ENCODE measurements at regions not wholly inside any gene's neighbourhood (a gene's known extent, or its start where the extent isn't known, plus 50 kb on each side); places are given as distances from the start of the nearest gene placed in this dataset.

DNA sequence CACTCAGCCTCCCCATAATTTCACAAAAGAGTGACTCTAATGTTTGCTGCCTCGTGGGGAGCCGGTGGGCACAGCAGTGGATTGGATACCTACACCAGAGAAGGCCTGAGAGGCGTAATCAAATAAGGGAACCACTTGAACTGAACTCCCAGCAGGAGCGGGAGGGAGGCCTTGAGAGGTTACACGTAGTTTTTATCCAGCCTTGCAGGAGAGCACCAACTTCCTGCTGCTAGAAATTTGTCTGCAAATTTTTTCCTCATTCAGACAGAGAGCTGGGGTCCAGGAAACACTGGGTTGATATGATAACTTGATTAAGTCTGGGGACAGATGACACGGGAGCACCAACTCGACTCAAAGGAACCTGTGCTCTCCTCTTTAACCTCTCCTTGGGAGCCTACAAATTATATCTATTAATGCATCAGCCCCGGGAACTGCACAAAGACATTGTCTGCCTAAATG lies 69.8 kb downstream of the HES1 start:
- Histone ChIP-seq H3K27me3 (ENCODE audit: control insufficient read depth, insufficient read depth, low read length) (peaks cover 12% of the 10 kb centered on the region), H3K4me3 (ENCODE audit: insufficient read depth, low read depth, low read length) (no peak overlapping the region), H3K36me3 (replicated peaks; ENCODE audit: control insufficient read depth, insufficient read depth, low read length) (no peaks in the 10 kb centered on the region)
- peak; percentile 54 for DNase-seq

- H3K27me3 ChIP-seq (ENCODE audit: control insufficient read depth, insufficient read depth, low read length): peaks cover 12% of the 10 kb centered on the region
- DNase-seq: no peak
- H3K4me3 ChIP-seq (ENCODE audit: insufficient read depth, low read depth, low read length): no peak overlapping the region
- H3K36me3 ChIP-seq (replicated peaks; ENCODE audit: control insufficient read depth, insufficient read depth, low read length): no peaks in the 10 kb centered on the region
Observed at GRCh38 chr3:194206320-194206719, 70.4 kb downstream of the HES1 start.

DNA sequence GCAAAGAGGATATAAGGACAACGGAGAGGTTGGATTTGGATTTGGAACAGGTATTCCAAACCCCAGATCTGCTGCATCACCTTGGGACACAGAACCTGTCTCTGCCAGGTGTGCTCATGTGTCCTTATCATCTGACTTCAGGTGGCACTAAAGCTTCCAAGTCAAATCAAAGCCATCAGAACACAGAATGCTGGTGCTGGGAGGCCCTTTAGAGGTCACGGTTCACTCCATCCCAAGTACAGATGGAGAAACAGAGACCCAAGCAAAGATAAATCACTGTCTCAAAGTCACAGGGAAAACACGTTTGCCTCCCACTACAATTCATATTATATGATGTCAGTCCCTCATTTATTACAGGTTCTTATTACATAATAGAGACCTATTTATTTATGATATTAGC lies 72.8 kb downstream of the HES1 start:
- no peak for DNase-seq
- Histone ChIP-seq H3K4me3 (ENCODE audit: insufficient read depth, low read depth, low read length) (no peak overlapping the region), H3K27me3 (ENCODE audit: control insufficient read depth, insufficient read depth, low read length) (peaks cover 6% of the 10 kb centered on the region), H3K36me3 (replicated peaks; ENCODE audit: control insufficient read depth, insufficient read depth, low read length) (no peaks in the 10 kb centered on the region)

- H3K27me3 ChIP-seq (ENCODE audit: control insufficient read depth, insufficient read depth, low read length): no peaks in the 10 kb centered on the region
- H3K36me3 ChIP-seq (replicated peaks; ENCODE audit: control insufficient read depth, insufficient read depth, low read length): no peaks in the 10 kb centered on the region
- no peak overlapping the region for H3K4me3 ChIP-seq (ENCODE audit: insufficient read depth, low read depth, low read length)
- no peak for DNase-seq
Observed at GRCh38 chr3:194212161-194212844, 76.4 kb downstream of the HES1 start.

GRCh38 chr3:194212845-194213331 lies 76.9 kb downstream of the HES1 start:
- H3K4me3 ChIP-seq (ENCODE audit: insufficient read depth, low read depth, low read length): no peak overlapping the region

DNA sequence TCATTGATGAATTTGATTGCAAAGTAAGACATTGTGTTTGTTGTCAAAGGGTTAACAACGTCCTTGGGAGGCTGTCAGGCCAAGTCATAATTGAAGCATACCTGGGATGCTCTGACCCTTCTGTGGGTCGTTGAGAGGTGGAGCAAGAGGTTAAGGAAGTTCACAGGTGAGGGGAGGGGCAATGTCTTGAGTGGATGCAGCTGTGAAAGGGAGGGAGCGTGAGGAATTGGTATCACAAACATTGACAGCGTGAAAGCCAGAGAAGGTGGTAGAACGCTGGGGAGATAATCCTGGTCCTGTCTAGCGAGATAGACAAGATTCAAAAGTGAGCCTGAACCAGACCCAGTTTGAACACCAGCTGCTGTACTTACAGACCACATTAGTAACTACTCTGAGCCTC lies 79.4 kb downstream of the HES1 start:
- no peaks in the 10 kb centered on the region for H3K36me3 ChIP-seq (replicated peaks; ENCODE audit: control insufficient read depth, insufficient read depth, low read length)
- DNase-seq: no peak
- H3K27me3 ChIP-seq (ENCODE audit: control insufficient read depth, insufficient read depth, low read length): no peaks in the 10 kb centered on the region
- no peak overlapping the region for H3K4me3 ChIP-seq (ENCODE audit: insufficient read depth, low read depth, low read length)

More at GRCh38 chr3:194212845-194213331, 76.9 kb downstream of the HES1 start:
- Histone ChIP-seq H3K27me3 (ENCODE audit: control insufficient read depth, insufficient read depth, low read length) (no peaks in the 10 kb centered on the region), H3K36me3 (replicated peaks; ENCODE audit: control insufficient read depth, insufficient read depth, low read length) (no peaks in the 10 kb centered on the region)
- peak; percentile 60 for DNase-seq

GRCh38 chr3:194218646-194219453 lies 82.9 kb downstream of the HES1 start:
- Histone ChIP-seq H3K36me3 (replicated peaks; ENCODE audit: control insufficient read depth, insufficient read depth, low read length) (no peaks in the 10 kb centered on the region), H3K4me3 (ENCODE audit: insufficient read depth, low read depth, low read length) (no peak overlapping the region), H3K27me3 (ENCODE audit: control insufficient read depth, insufficient read depth, low read length) (no peaks in the 10 kb centered on the region)
- DNase-seq: no peak

DNA sequence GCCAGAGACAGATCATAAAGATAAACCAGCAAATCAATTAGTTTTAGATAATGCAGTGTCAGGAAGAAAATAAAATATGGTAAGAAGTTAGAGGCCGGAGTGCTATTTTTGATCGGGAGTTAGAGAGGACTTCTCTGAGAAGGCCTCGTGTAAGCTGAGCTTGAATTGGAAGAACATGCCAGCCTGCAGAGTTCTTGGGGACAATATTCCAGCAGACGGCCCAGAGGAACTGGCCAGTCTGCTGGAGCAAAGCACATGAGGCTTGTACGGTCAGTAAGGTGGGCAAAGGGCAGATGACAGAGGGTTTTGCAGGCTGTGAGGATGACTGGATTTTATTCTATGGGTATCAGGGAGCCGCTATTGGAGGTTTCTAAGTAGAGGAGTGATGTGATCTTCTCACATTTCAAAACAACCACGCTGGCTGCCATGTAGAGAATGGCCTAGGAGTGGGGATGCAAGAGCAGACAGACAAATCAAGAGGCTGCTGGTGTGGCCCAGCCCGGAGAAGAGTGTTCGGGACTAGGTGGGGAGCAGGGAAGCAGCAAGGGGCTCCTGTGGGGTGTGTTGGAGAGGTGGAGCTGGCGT lies 84.0 kb downstream of the HES1 start:
- H3K27me3 ChIP-seq (ENCODE audit: control insufficient read depth, insufficient read depth, low read length): no peaks in the 10 kb centered on the region
- no peak for DNase-seq
- H3K4me3 ChIP-seq (ENCODE audit: insufficient read depth, low read depth, low read length): no peak overlapping the region
- no peaks in the 10 kb centered on the region for H3K36me3 ChIP-seq (replicated peaks; ENCODE audit: control insufficient read depth, insufficient read depth, low read length)

- Histone ChIP-seq H3K36me3 (replicated peaks; ENCODE audit: control insufficient read depth, insufficient read depth, low read length) (no peaks in the 10 kb centered on the region), H3K4me3 (ENCODE audit: insufficient read depth, low read depth, low read length) (no peak overlapping the region), H3K27me3 (ENCODE audit: control insufficient read depth, insufficient read depth, low read length) (no peaks in the 10 kb centered on the region)
- DNase-seq: no peak
Observed at GRCh38 chr3:194220901-194221326, 85.0 kb downstream of the HES1 start.

DNA sequence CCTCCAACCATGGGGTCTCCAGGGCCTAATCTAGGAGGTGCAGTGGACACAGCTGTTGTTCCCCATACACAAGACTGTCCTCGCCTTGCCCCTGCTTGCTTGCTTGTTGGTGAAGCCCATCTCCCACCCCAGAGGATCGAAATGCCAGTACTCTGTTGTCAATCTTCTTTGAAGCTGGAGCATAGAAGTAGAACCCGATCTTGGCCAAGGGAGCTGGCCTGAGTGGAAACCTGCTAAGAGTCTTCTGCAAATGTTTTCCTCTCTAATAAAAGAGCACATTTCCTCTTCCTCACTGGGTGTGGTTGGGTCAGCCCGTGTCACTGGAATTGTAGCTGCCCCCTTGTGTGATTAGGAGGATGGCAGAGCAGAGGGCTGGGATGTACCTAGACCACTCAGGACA lies 85.4 kb downstream of the HES1 start:
- Histone ChIP-seq H3K4me3 (ENCODE audit: insufficient read depth, low read depth, low read length) (no peak overlapping the region), H3K36me3 (replicated peaks; ENCODE audit: control insufficient read depth, insufficient read depth, low read length) (no peaks in the 10 kb centered on the region), H3K27me3 (ENCODE audit: control insufficient read depth, insufficient read depth, low read length) (no peaks in the 10 kb centered on the region)
- DNase-seq: no peak

DNA sequence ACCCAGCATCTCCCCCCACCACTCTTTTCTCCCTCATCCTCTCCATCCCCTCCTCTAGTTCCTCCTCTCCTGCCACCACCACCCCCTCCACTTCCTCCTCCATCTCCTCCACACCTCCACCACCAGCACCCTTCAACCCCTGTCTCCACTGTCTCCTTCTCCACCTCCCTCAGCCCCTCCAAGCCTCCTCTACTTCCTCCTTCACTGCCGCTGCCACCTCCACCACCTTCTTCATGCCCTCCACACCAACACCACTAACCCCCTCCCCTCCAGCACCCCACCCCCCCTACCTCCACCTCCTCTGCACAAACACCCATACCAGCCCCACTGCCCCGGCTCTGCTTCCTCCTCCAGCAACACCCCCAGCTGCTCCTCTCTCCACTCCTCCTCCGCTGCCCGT lies 88.0 kb downstream of the HES1 start:
- no peaks in the 10 kb centered on the region for H3K36me3 ChIP-seq (replicated peaks; ENCODE audit: control insufficient read depth, insufficient read depth, low read length)
- DNase-seq: no peak
- no peak overlapping the region for H3K4me3 ChIP-seq (ENCODE audit: insufficient read depth, low read depth, low read length)
- H3K27me3 ChIP-seq (ENCODE audit: control insufficient read depth, insufficient read depth, low read length): no peaks in the 10 kb centered on the region

DNA sequence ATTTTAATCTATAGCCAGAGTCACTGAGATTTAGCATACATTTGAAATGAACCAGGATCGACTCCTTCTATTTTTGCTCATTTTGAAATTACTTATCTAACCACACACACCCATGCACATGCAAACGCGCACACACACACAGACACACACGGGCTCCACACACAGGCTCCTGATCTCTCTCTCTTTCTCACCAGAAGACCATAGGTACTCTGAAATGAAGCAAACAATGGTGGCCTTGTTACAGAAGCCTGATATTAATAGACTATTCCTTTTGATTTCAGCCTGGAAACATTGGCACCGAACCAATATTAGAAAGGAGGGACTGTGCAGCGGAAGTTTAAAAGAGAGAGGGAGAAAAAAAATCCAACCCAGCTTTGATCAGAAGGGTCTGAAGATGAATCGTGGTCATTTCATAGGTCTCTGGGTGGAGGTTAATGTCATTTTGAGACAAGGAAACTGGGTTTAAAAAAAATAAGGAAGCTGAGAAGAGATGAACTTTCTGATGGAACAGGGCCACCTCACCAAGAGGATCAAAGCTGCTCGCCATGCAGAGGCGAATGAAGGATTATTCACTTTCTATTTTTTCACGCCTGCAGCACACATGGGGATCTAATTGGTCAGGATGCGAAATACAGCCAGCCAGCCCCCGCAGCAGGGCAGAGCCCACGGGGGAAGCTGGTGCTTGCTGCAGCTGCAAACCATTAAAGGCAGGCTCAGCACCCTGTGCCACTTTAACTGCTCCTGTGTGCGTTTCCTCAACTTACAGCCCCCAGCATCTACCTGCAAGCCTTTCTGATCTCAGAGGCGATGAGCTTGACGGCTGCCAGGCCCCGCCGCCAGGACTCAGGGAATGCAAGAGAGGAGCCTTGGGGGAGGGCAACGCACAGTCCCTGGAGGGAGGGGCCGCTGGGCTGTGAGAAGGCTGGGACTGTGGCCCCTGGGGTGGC lies 88.8 kb downstream of the HES1 start:
- DNase-seq: peak; percentile 70
- no peak overlapping the region for H3K4me3 ChIP-seq (ENCODE audit: insufficient read depth, low read depth, low read length)
- no peaks in the 10 kb centered on the region for H3K27me3 ChIP-seq (ENCODE audit: control insufficient read depth, insufficient read depth, low read length)
- no peaks in the 10 kb centered on the region for H3K36me3 ChIP-seq (replicated peaks; ENCODE audit: control insufficient read depth, insufficient read depth, low read length)

GRCh38 chr3:194225418-194225812 lies 89.5 kb downstream of the HES1 start:
- Histone ChIP-seq H3K27me3 (ENCODE audit: control insufficient read depth, insufficient read depth, low read length) (no peaks in the 10 kb centered on the region), H3K4me3 (ENCODE audit: insufficient read depth, low read depth, low read length) (no peak overlapping the region), H3K36me3 (replicated peaks; ENCODE audit: control insufficient read depth, insufficient read depth, low read length) (no peaks in the 10 kb centered on the region)
- DNase-seq: no peak

All from H7 (cell line).